ENCODE measurements at regions not wholly inside any gene's neighbourhood (a gene's known extent, or its start where the extent isn't known, plus 50 kb on each side); places are given as distances from the start of the nearest gene placed in this dataset.

GRCh38 chr20:23200413-23200812, 114.3 kb upstream of the CD93 start:
- Histone ChIP-seq H3K4me2 (no peak overlapping the region), H3K79me2 (ENCODE audit: insufficient read depth, low read depth) (no peaks in the 10 kb centered on the region), H3K9ac (no peak overlapping the region), H3K36me3 (ENCODE audit: insufficient read depth) (no peaks in the 10 kb centered on the region), H3K27ac (no peak overlapping the region), H3K4me3 (IDR thresholded peaks at IDR 0.05; ENCODE audit: insufficient read depth, low read depth, low read length) (no peak overlapping the region), H3K27me3 (ENCODE audit: insufficient read depth, low read depth) (no peaks in the 10 kb centered on the region), H3K4me1 (ENCODE audit: low read depth, poor library complexity, severe bottlenecking) (no peaks in the 10 kb centered on the region), H4K20me1 (ENCODE audit: insufficient read depth) (no peaks in the 10 kb centered on the region), H2AFZ (ENCODE audit: low read depth) (no peak overlapping the region)
- TF ChIP-seq CTCF (conservative IDR thresholded peaks at IDR 0.05; ENCODE audit: low read depth, low read length): no peak

GRCh38 chr20:23199356-23199755, 113.2 kb upstream of the CD93 start:
- no peaks in the 10 kb centered on the region for H3K79me2 ChIP-seq (ENCODE audit: insufficient read depth, low read depth)
- H4K20me1 ChIP-seq (ENCODE audit: insufficient read depth): no peaks in the 10 kb centered on the region
- H3K4me2 ChIP-seq: no peak overlapping the region
- H2AFZ ChIP-seq (ENCODE audit: low read depth): no peak overlapping the region
- no peak for TF ChIP-seq CTCF (conservative IDR thresholded peaks at IDR 0.05; ENCODE audit: low read depth, low read length)
- no peak overlapping the region for H3K9ac ChIP-seq
- no peak overlapping the region for H3K4me3 ChIP-seq (IDR thresholded peaks at IDR 0.05; ENCODE audit: insufficient read depth, low read depth, low read length)
- no peaks in the 10 kb centered on the region for H3K36me3 ChIP-seq (ENCODE audit: insufficient read depth)
- H3K27me3 ChIP-seq (ENCODE audit: insufficient read depth, low read depth): no peaks in the 10 kb centered on the region
- no peaks in the 10 kb centered on the region for H3K4me1 ChIP-seq (ENCODE audit: low read depth, poor library complexity, severe bottlenecking)
- H3K27ac ChIP-seq: no peak overlapping the region

- Histone ChIP-seq H3K27ac (no peak overlapping the region), H3K79me2 (ENCODE audit: insufficient read depth, low read depth) (no peaks in the 10 kb centered on the region), H3K36me3 (ENCODE audit: insufficient read depth) (no peaks in the 10 kb centered on the region), H3K4me2 (no peak overlapping the region), H4K20me1 (ENCODE audit: insufficient read depth) (no peaks in the 10 kb centered on the region), H3K27me3 (ENCODE audit: insufficient read depth, low read depth) (no peaks in the 10 kb centered on the region), H3K4me3 (IDR thresholded peaks at IDR 0.05; ENCODE audit: insufficient read depth, low read depth, low read length) (no peak overlapping the region), H3K4me1 (ENCODE audit: low read depth, poor library complexity, severe bottlenecking) (no peaks in the 10 kb centered on the region), H3K9ac (no peak overlapping the region), H2AFZ (ENCODE audit: low read depth) (no peak overlapping the region)
- no peak for TF ChIP-seq CTCF (conservative IDR thresholded peaks at IDR 0.05; ENCODE audit: low read depth, low read length)
These were observed 112.7 kb upstream of the CD93 start for GRCh38 chr20:23198815-23199214.

- Histone ChIP-seq H3K27ac (no peak overlapping the region), H3K4me1 (ENCODE audit: low read depth, poor library complexity, severe bottlenecking) (no peaks in the 10 kb centered on the region), H3K79me2 (ENCODE audit: insufficient read depth, low read depth) (no peaks in the 10 kb centered on the region), H3K27me3 (ENCODE audit: insufficient read depth, low read depth) (no peaks in the 10 kb centered on the region), H3K4me2 (no peak overlapping the region), H3K9ac (no peak overlapping the region), H4K20me1 (ENCODE audit: insufficient read depth) (no peaks in the 10 kb centered on the region), H3K36me3 (ENCODE audit: insufficient read depth) (no peaks in the 10 kb centered on the region), H3K4me3 (IDR thresholded peaks at IDR 0.05; ENCODE audit: insufficient read depth, low read depth, low read length) (no peak overlapping the region), H2AFZ (ENCODE audit: low read depth) (no peak overlapping the region)
- TF ChIP-seq CTCF (conservative IDR thresholded peaks at IDR 0.05; ENCODE audit: low read depth, low read length): no peak
These were observed 111.7 kb upstream of the CD93 start for GRCh38 chr20:23197836-23198235.

GRCh38 chr20:23195636-23196035, 109.5 kb upstream of the CD93 start:
- Histone ChIP-seq H3K4me3 (IDR thresholded peaks at IDR 0.05; ENCODE audit: insufficient read depth, low read depth, low read length) (no peak overlapping the region), H3K36me3 (ENCODE audit: insufficient read depth) (no peaks in the 10 kb centered on the region), H3K4me1 (ENCODE audit: low read depth, poor library complexity, severe bottlenecking) (no peaks in the 10 kb centered on the region), H3K79me2 (ENCODE audit: insufficient read depth, low read depth) (no peaks in the 10 kb centered on the region), H3K9ac (no peak overlapping the region), H3K27ac (no peak overlapping the region), H4K20me1 (ENCODE audit: insufficient read depth) (no peaks in the 10 kb centered on the region), H3K27me3 (ENCODE audit: insufficient read depth, low read depth) (no peaks in the 10 kb centered on the region), H3K4me2 (no peak overlapping the region), H2AFZ (ENCODE audit: low read depth) (no peak overlapping the region)
- no peak for TF ChIP-seq CTCF (conservative IDR thresholded peaks at IDR 0.05; ENCODE audit: low read depth, low read length)

Data from KMS-11 (cell line).